HCT116 (cell line): ENCODE measurements at regions not wholly inside any gene's neighbourhood (a gene's known extent, or its start where the extent isn't known, plus 50 kb on each side); places are given as distances from the start of the nearest gene placed in this dataset.

Experiments used
- ATAC-seq: fragments of 200-7000 bp; cut with Tn5 transposase; 2 replicates; pipeline ENCODE4 v1.9.1; 2020; ENCODE audit warnings: mild to moderate bottlenecking, moderate library complexity
- BruUV-seq: library from RNA; stranded (reverse); fragments of 400-500 nt; replicated peaks from 2 replicates; lab custom pipeline; 2021; lab: Mats Ljungman, UMichigan
- CTCF ChIA-PET: fragments of 300-600 bp; sonication (Branson Sonifier 250); formaldehyde crosslinking; loops from one replicate; lab custom pipeline; 2021; ENCODE audit warnings: antibody characterized with exemption; lab: Charles Lee
- POLR2A ChIA-PET: fragments of 300-600, 350-600 bp; sonication (Branson Sonifier 250); formaldehyde crosslinking; loops from one replicate; lab custom pipeline; 2021; ENCODE audit warnings: antibody characterized with exemption; lab: Charles Lee
- RAD21 ChIA-PET, 2 experiments: fragments of 300-600 bp; sonication (Branson Sonifier 250); formaldehyde crosslinking; loops; one replicate each; lab custom pipeline; 2023; ENCODE audit warnings: low total read pairs in 2 of 2; ENCODE audit not compliant: uncharacterized antibody in 2 of 2, unreplicated experiment in 2 of 2, low non-redundant PET in 1 of 2; lab: Charles Lee
- DNase-seq: peaks from one replicate; pipeline ENCODE4 v3.0.0-alpha.2; 2010; ENCODE audit warnings: low read depth, low spot score
- H2AFZ ChIP-seq: fragments of 200-600 bp; shearing (Covaris generic), sonication (generic); 2 replicates; pipeline ENCODE4 v1.6.1; 2017; ENCODE audit warnings: low read depth, mixed run types, mixed read lengths, antibody characterized with exemption, low read length; ENCODE audit not compliant: poor library complexity, severe bottlenecking
- H3K27ac ChIP-seq: 2 replicates; pipeline ENCODE4 v1.5.1; 2012; ENCODE audit warnings: low read depth, low read length
- H3K27me3 ChIP-seq: fragments of 200-600 bp; sonication (generic); 2 replicates; pipeline ENCODE4 v1.6.1; 2016; ENCODE audit warnings: mixed run types, low read length, mixed read lengths; ENCODE audit not compliant: insufficient read depth
- H3K36me3 ChIP-seq, 2 experiments: fragments of 200-500 bp in 1 of 2; fragments of 200-600 bp in 1 of 2; sonication (Bioruptor generic) in 1 of 2; sonication (generic) in 1 of 2; 2 replicates each; pipeline versions ENCODE4 v1.5.1 to v1.6.1; 2014 to 2016; ENCODE audit warnings: low read length in 2 of 2, inconsistent platforms in 1 of 2, mixed read lengths in 1 of 2, mixed run types in 1 of 2; ENCODE audit not compliant: insufficient read depth in 2 of 2, control insufficient read depth in 1 of 2
- H3K4me1 ChIP-seq, 2 experiments: fragments of 200-600 bp in 1 of 2; sonication (generic) in 1 of 2; 2 replicates each; pipeline versions ENCODE4 v1.5.1 to v1.6.1; 2012 to 2017; ENCODE audit warnings: low read length in 2 of 2, inconsistent platforms in 1 of 2, mild to moderate bottlenecking in 1 of 2, mixed read lengths in 1 of 2, mixed run types in 1 of 2, moderate library complexity in 1 of 2; ENCODE audit not compliant: insufficient read depth in 2 of 2, control insufficient read depth in 1 of 2
- H3K4me2 ChIP-seq: fragments of 200-600 bp; sonication (generic); 2 replicates; pipeline ENCODE4 v1.6.1; 2017; ENCODE audit warnings: mixed run types, low read length, mixed read lengths
- H3K4me3 ChIP-seq, 2 experiments: fragments of 200-600 bp in 1 of 2; sonication (generic) in 1 of 2; replicated peaks in 1 of 2; 2 replicates each; pipeline ENCODE4 v1.5.1; 2011 to 2016; ENCODE audit warnings: low read length in 2 of 2, control low read depth in 1 of 2, low read depth in 1 of 2, mild to moderate bottlenecking in 1 of 2, mixed read lengths in 1 of 2, mixed run types in 1 of 2
- H3K79me2 ChIP-seq: fragments of 200-600 bp; sonication (generic); 2 replicates; pipeline ENCODE4 v1.6.1; 2017; ENCODE audit warnings: mild to moderate bottlenecking, mixed run types, low read length, moderate library complexity, mixed read lengths; ENCODE audit not compliant: insufficient read depth
- H3K9ac ChIP-seq: fragments of 200-600 bp; sonication (generic); 2 replicates; pipeline ENCODE4 v1.6.1; 2016; ENCODE audit warnings: low read length, mixed read lengths
- H3K9me2 ChIP-seq: fragments of 200-600 bp; sonication (generic), shearing (Covaris generic); 2 replicates; pipeline ENCODE4 v1.6.1; 2017; ENCODE audit warnings: mixed run types, mild to moderate bottlenecking, moderate library complexity; ENCODE audit not compliant: insufficient read depth
- H3K9me3 ChIP-seq, 2 experiments: fragments of 200-500 bp in 1 of 2; fragments of 200-600 bp in 1 of 2; sonication (Bioruptor generic) in 1 of 2; sonication (generic) in 1 of 2; 2 replicates each; pipeline ENCODE4 v1.6.1; 2014 to 2017; ENCODE audit warnings: low read length in 2 of 2, mixed read lengths in 2 of 2, inconsistent platforms in 1 of 2, low read depth in 1 of 2, mild to moderate bottlenecking in 1 of 2, mixed run types in 1 of 2, moderate library complexity in 1 of 2; ENCODE audit not compliant: control insufficient read depth in 1 of 2, insufficient read depth in 1 of 2
- H4K20me1 ChIP-seq: fragments of 200-600 bp; sonication (generic), shearing (Covaris generic); 2 replicates; pipeline ENCODE4 v1.6.1; 2017; ENCODE audit warnings: mixed run types, mild to moderate bottlenecking, moderate library complexity; ENCODE audit not compliant: insufficient read depth
- CBX3 ChIP-seq: IDR thresholded peaks from 2 replicates; pipeline ENCODE4 v1.6.1; 2012; ENCODE audit warnings: low read depth
- CEBPB ChIP-seq: IDR thresholded peaks from 2 replicates; pipeline ENCODE4 v1.6.1; 2012; ENCODE audit warnings: low read depth
- ELF1 ChIP-seq: IDR thresholded peaks from 2 replicates; pipeline ENCODE4 v1.6.1; 2012; ENCODE audit warnings: low read depth, borderline replicate concordance
- JUND ChIP-seq: IDR thresholded peaks from 2 replicates; pipeline ENCODE4 v1.6.1; 2012
- POLR2AphosphoS5 ChIP-seq: IDR thresholded peaks from 2 replicates; pipeline ENCODE4 v1.6.1; 2011; ENCODE audit warnings: mild to moderate bottlenecking, low read depth, low read length, moderate library complexity
- ZNF274 ChIP-seq: fragments of 200-500 bp; sonication (Bioruptor generic); IDR thresholded peaks from 2 replicates; pipeline ENCODE4 v1.6.1; 2014; ENCODE audit warnings: mild to moderate bottlenecking, low read depth, low read length, inconsistent platforms
- intact Hi-C: fragments of 100-400 bp; cut with micrococcal nuclease; formaldehyde crosslinking; loops from 2 replicates; pipeline ENCODE4 v1.10.0; 2022
- TF ChIP-seq, protein P1 (sequence below): IDR thresholded peaks from 2 replicates; pipeline ENCODE4 v1.6.1; 2012
- TF ChIP-seq, protein P2 (sequence below): IDR thresholded peaks from 2 replicates; pipeline ENCODE4 v1.6.1; 2012
- TF ChIP-seq, protein P3 (sequence below), 3 experiments: fragments of 200-600 bp in 1 of 3; sonication (generic) in 1 of 3; IDR thresholded peaks in 2 of 3; conservative IDR thresholded peaks in 1 of 3; 2 replicates each; pipeline ENCODE4 v1.5.1; 2012 to 2017; ENCODE audit warnings: low read depth in 2 of 3, low read length in 2 of 3, antibody characterized with exemption in 1 of 3, borderline replicate concordance in 1 of 3, control low read depth in 1 of 3, mild to moderate bottlenecking in 1 of 3, mixed read lengths in 1 of 3, mixed run types in 1 of 3, moderate library complexity in 1 of 3; ENCODE audit not compliant: insufficient read depth in 1 of 3

DNA sequence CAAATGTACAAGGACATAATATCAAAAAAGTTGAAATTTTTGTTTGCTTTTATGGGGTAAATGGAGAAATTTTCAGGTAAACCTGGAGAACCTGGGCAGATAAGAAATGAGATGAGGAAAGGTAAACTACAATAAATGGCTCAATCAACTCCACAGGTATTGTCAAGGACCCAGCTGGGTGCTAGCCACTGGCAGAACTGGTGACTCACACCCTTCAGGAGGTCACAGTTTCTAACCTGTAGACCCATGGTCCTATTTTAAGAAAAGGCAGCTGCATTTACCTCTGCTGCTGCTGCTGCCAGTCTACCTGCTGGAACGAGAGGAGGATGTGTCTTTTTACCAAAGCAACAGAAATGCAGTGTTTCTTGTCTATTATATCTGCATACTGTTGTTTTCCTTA is 226.6 kb downstream of the ALG10B start:
- no peak overlapping the region for H3K4me3 ChIP-seq
- 0 out of 2 replicates have a peak, but pooled peaks cover 3% of the 10 kb centered on the region for H4K20me1 ChIP-seq
- H3K4me2 ChIP-seq: 0 out of 2 replicates have a peak overlapping the region, but pooled peaks have one; percentile 5
- DNase-seq (no peak), ATAC-seq (no peak)
- no peaks in the 10 kb centered on the region for H3K9me3 ChIP-seq
- H3K27ac ChIP-seq: no peak overlapping the region
- H3K27me3 ChIP-seq: no peaks in the 10 kb centered on the region
- CTCF ChIA-PET: no interaction called here
- no peak for TF ChIP-seq CBX3
- TF ChIP-seq, protein P1, sequence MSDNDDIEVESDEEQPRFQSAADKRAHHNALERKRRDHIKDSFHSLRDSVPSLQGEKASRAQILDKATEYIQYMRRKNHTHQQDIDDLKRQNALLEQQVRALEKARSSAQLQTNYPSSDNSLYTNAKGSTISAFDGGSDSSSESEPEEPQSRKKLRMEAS: no peak
- TF ChIP-seq, protein P2, sequence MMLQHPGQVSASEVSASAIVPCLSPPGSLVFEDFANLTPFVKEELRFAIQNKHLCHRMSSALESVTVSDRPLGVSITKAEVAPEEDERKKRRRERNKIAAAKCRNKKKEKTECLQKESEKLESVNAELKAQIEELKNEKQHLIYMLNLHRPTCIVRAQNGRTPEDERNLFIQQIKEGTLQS: no peak
- H3K79me2 ChIP-seq: no peaks in the 10 kb centered on the region
- H3K9me2 ChIP-seq: no peaks in the 10 kb centered on the region
- no TSS peak for BruUV-seq
- H3K9ac ChIP-seq: no peak overlapping the region
- no peaks in the 10 kb centered on the region for H3K36me3 ChIP-seq
- POLR2A ChIA-PET: no interaction called here
- intact Hi-C loops: no loop called here
- H3K4me1 ChIP-seq: peaks cover 0 to 16% of the 10 kb centered on the region in 2 experiments; a peak in 2 of 4 replicates
- RAD21 ChIA-PET: no interaction called here
- H2AFZ ChIP-seq: no peak overlapping the region

DNA sequence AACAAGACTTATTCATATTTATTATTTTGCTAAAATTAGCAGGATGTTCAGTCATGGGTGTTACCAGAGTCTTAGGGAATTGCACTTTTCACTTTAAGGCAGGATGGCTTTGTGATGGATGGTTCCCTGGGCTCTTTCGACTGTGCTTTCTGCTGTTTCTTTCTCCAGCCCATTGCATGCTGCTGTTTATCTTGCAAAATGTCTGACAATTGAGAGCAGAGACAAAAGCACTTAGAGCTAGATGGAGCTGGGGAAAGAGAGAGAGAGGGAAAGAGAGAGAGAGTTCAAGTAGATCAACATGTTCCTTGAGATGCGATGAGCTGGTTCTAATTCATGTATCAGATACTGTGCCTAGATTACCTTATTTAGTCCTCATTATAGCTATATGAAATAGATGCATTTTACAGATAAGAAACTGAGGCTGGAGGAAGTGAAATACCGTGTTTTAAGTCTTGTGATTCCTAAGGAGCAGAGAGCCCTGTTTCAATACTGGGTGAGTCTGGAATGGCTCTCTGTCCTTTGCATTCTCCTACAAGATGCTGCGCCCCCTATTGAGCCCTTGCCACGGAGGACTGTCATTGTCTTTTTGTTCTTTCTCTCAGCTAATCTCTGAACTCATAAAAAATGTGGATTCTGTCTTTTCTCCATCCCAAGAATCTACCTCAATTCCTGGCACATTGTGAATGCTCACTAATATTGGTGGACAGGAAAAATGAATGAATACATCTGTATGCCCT is 227.9 kb downstream of the ALG10B start:
- no peaks in the 10 kb centered on the region for H3K27me3 ChIP-seq
- H3K4me2 ChIP-seq: no peak overlapping the region
- no peaks in the 10 kb centered on the region for H3K36me3 ChIP-seq
- no peaks in the 10 kb centered on the region for H3K9me3 ChIP-seq
- 0 out of 2 replicates have a peak, but pooled peaks cover 3% of the 10 kb centered on the region for H4K20me1 ChIP-seq
- no peaks in the 10 kb centered on the region for H3K9me2 ChIP-seq
- TF ChIP-seq CEBPB (no peak), ELF1 (no peak), ZNF274 (no peak), JUND (no peak), POLR2AphosphoS5 (no peak)
- TF ChIP-seq, protein P3, sequence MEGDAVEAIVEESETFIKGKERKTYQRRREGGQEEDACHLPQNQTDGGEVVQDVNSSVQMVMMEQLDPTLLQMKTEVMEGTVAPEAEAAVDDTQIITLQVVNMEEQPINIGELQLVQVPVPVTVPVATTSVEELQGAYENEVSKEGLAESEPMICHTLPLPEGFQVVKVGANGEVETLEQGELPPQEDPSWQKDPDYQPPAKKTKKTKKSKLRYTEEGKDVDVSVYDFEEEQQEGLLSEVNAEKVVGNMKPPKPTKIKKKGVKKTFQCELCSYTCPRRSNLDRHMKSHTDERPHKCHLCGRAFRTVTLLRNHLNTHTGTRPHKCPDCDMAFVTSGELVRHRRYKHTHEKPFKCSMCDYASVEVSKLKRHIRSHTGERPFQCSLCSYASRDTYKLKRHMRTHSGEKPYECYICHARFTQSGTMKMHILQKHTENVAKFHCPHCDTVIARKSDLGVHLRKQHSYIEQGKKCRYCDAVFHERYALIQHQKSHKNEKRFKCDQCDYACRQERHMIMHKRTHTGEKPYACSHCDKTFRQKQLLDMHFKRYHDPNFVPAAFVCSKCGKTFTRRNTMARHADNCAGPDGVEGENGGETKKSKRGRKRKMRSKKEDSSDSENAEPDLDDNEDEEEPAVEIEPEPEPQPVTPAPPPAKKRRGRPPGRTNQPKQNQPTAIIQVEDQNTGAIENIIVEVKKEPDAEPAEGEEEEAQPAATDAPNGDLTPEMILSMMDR (IDR thresholded peaks at IDR 0.05 in 2 of 3, conservative IDR thresholded peaks at IDR 0.05 in 1 of 3; ENCODE audit: borderline replicate concordance in 1 of 3, insufficient read depth in 1 of 3, low read depth in 2 of 3, low read length in 2 of 3): peak in 2 of 3 experiments; percentile 50 to 63; a peak in 4 of 6 replicates
- BruUV-seq: no TSS peak
- H3K4me1 ChIP-seq: peaks cover 0 to 16% of the 10 kb centered on the region in 2 experiments; a peak in 2 of 4 replicates
- ChIA-PET POLR2A (no interaction called here), CTCF (interaction anchor here (0.8 to 1.8 kb wide), 5 partner anchors 10 to 121 kb away, joined by 3 to 6 read pairs (median 3); no protein-coding TSS in a partner anchor), RAD21 (no interaction called here)
- H2AFZ ChIP-seq: no peak overlapping the region
- intact Hi-C loops: no loop called here
- no peak overlapping the region for H3K4me3 ChIP-seq
- H3K79me2 ChIP-seq: no peaks in the 10 kb centered on the region
- ATAC-seq: peak; percentile 59; the same call in 1 of the 2 replicates
- no peak overlapping the region for H3K9ac ChIP-seq
- no peak overlapping the region for H3K27ac ChIP-seq
- no peak for DNase-seq
